Liver (tissue), 8 donors: ENCODE measurements at regions not wholly inside any gene's neighbourhood (a gene's known extent, or its start where the extent isn't known, plus 50 kb on each side); places are given as distances from the start of the nearest gene placed in this dataset.
"Not testable (repeated sequence)": the region's sequence is repeated elsewhere in the genome, so short reads cannot be mapped to it uniquely, and the experiment has no call there.

Experiments used
- DNase-seq: peaks from one replicate; pipeline ENCODE4 v3.0.0-alpha.2; 2017; ENCODE audit warnings: low spot score
- H3K27ac ChIP-seq, 2 donors: one replicate each; pipeline ENCODE4 v1.7.0; 2013; ENCODE audit warnings: inconsistent platforms in 2 of 2, low read length in 2 of 2, control low read depth in 1 of 2, low read depth in 1 of 2, mild to moderate bottlenecking in 1 of 2
- H3K27me3 ChIP-seq, 4 donors: one replicate each; pipeline versions ENCODE4 v1.6.1 to v1.7.0; 2013; ENCODE audit warnings: low read length in 3 of 4, inconsistent platforms in 1 of 4, mild to moderate bottlenecking in 1 of 4, moderate library complexity in 1 of 4; ENCODE audit not compliant: control insufficient read depth in 4 of 4, insufficient read depth in 4 of 4
- H3K36me3 ChIP-seq, 4 donors: one replicate each; pipeline versions ENCODE4 v1.6.1 to v1.7.0; 2013; ENCODE audit warnings: low read length in 3 of 4, mild to moderate bottlenecking in 3 of 4, low read depth in 1 of 4, moderate library complexity in 1 of 4; ENCODE audit not compliant: control insufficient read depth in 4 of 4, insufficient read depth in 3 of 4
- H3K4me1 ChIP-seq, 4 donors: one replicate each; pipeline versions ENCODE4 v1.6.1 to v1.7.0; 2013; ENCODE audit warnings: low read length in 3 of 4, mild to moderate bottlenecking in 3 of 4, moderate library complexity in 1 of 4; ENCODE audit not compliant: control insufficient read depth in 4 of 4, insufficient read depth in 4 of 4
- H3K4me3 ChIP-seq, 3 donors: one replicate each; pipeline versions ENCODE4 v1.6.1 to v1.7.0; 2013; ENCODE audit warnings: low read length in 3 of 3, control low read depth in 1 of 3, low read depth in 1 of 3, mild to moderate bottlenecking in 1 of 3
- H3K9ac ChIP-seq, 2 donors: one replicate each; pipeline ENCODE4 v1.7.0; 2013; ENCODE audit warnings: low read length in 2 of 2, mild to moderate bottlenecking in 2 of 2, moderate library complexity in 2 of 2, control low read depth in 1 of 2, low read depth in 1 of 2
- H3K9me3 ChIP-seq, 4 donors: one replicate each; pipeline versions ENCODE4 v1.6.1 to v1.7.0; 2013; ENCODE audit warnings: low read length in 3 of 4; ENCODE audit not compliant: control insufficient read depth in 4 of 4
- CTCF ChIP-seq: fragments of 150-350 bp; IDR thresholded peaks from 2 replicates; pipeline ENCODE4 v1.5.1; 2017; ENCODE audit warnings: improper control_type of control experiment, low read depth, low read length; ENCODE audit not compliant: missing input control
- EGR1 ChIP-seq, 2 donors: IDR thresholded peaks; 2 replicates each; pipeline ENCODE4 v1.6.1; 2016 to 2018; ENCODE audit warnings: antibody characterized with exemption in 2 of 2, low read depth in 2 of 2
- FOXA2 ChIP-seq: IDR thresholded peaks from 2 replicates; pipeline ENCODE4 v1.6.1; 2016; ENCODE audit warnings: antibody characterized with exemption
- GABPA ChIP-seq, 2 donors: IDR thresholded peaks in 1 of 2; conservative IDR thresholded peaks in 1 of 2; 2 replicates each; pipeline ENCODE4 v1.6.1; 2016; ENCODE audit warnings: antibody characterized with exemption in 2 of 2, mild to moderate bottlenecking in 1 of 2, moderate library complexity in 1 of 2
- HNF4A ChIP-seq, 2 donors: conservative IDR thresholded peaks; 2 replicates each; pipeline ENCODE4 v1.6.1; 2016; ENCODE audit warnings: antibody characterized with exemption in 2 of 2, mild to moderate bottlenecking in 2 of 2
- HNF4G ChIP-seq: IDR thresholded peaks from 2 replicates; pipeline ENCODE4 v1.6.1; 2016; ENCODE audit warnings: antibody characterized with exemption
- JUND ChIP-seq, 2 donors: IDR thresholded peaks; 2 replicates each; pipeline ENCODE4 v1.6.1; 2016; ENCODE audit warnings: antibody characterized with exemption in 2 of 2
- MAX ChIP-seq: IDR thresholded peaks from 2 replicates; pipeline ENCODE4 v1.6.1; 2016; ENCODE audit warnings: antibody characterized with exemption
- NR2F2 ChIP-seq: IDR thresholded peaks from 2 replicates; pipeline ENCODE4 v1.6.1; 2016; ENCODE audit warnings: antibody characterized with exemption
- RAD21 ChIP-seq, 2 donors: IDR thresholded peaks; 2 replicates each; pipeline ENCODE4 v1.6.1; 2016; ENCODE audit warnings: antibody characterized with exemption in 2 of 2, mild to moderate bottlenecking in 2 of 2
- REST ChIP-seq: IDR thresholded peaks from 2 replicates; pipeline ENCODE4 v1.6.1; 2016; ENCODE audit warnings: antibody characterized with exemption, mild to moderate bottlenecking
- RXRA ChIP-seq, 2 donors: IDR thresholded peaks; 2 replicates each; pipeline ENCODE4 v1.6.1; 2017 to 2018; ENCODE audit warnings: antibody characterized with exemption in 2 of 2, mild to moderate bottlenecking in 1 of 2
- SP1 ChIP-seq: IDR thresholded peaks from 2 replicates; pipeline ENCODE4 v1.6.1; 2018; ENCODE audit warnings: antibody characterized with exemption, mild to moderate bottlenecking
- TAF1 ChIP-seq: conservative IDR thresholded peaks from 2 replicates; pipeline ENCODE4 v1.6.1; 2016; ENCODE audit warnings: antibody characterized with exemption, mild to moderate bottlenecking
- YY1 ChIP-seq: IDR thresholded peaks from 2 replicates; pipeline ENCODE4 v1.6.1; 2016; ENCODE audit warnings: antibody characterized with exemption, mild to moderate bottlenecking
- ZBTB33 ChIP-seq: IDR thresholded peaks from 2 replicates; pipeline ENCODE4 v1.6.1; 2016; ENCODE audit warnings: antibody characterized with exemption
- WGBS: extraction: QIAGEN DNeasy Blood & Tissue Kit; methylation state at CpG from one replicate; pipeline ENCODE4 v1.1.7; 2013; 5-methylcytosine and 5-hydroxymethylcytosine counted together
- TF ChIP-seq, protein P1 (sequence below): IDR thresholded peaks from 2 replicates; pipeline ENCODE4 v1.6.1; 2016; ENCODE audit warnings: antibody characterized with exemption
- donor health status: healthy.
- donor health status: healthy.
- donor health status: healthy.
- donor health status: healthy.
- donor health status: healthy.

GRCh38 chr21:18114810-18115209 is 129.8 kb upstream of the CHODL start:
- Histone ChIP-seq H3K4me1 (no peaks in the 10 kb centered on the region), H3K9ac (no peak overlapping the region), H3K9me3 (no peaks in the 10 kb centered on the region), H3K27me3 (no peaks in the 10 kb centered on the region), H3K36me3 (no peaks in the 10 kb centered on the region), H3K27ac (no peak overlapping the region), H3K4me3 (no peak overlapping the region)
- DNase-seq, result no peak
- no peak for TF ChIP-seq MAX
- TF ChIP-seq TAF1, result no peak
- TF ChIP-seq SP1, result no peak
- TF ChIP-seq RAD21 (IDR thresholded peaks at IDR 0.05), result no peak
- no peak for TF ChIP-seq REST
- TF ChIP-seq FOXA2, result no peak
- no peak for TF ChIP-seq HNF4G
- no peak for TF ChIP-seq RXRA (IDR thresholded peaks at IDR 0.05)
- TF ChIP-seq NR2F2, result no peak
- TF ChIP-seq HNF4A (conservative IDR thresholded peaks at IDR 0.05), result no peak
- no peak for TF ChIP-seq YY1
- 78% methylated on average over 1 of the region's 1 CpG for WGBS

- Histone ChIP-seq H3K4me3 (no peak overlapping the region), H3K36me3 (no peaks in the 10 kb centered on the region), H3K27ac (no peak overlapping the region), H3K9ac (no peak overlapping the region), H3K4me1 (no peaks in the 10 kb centered on the region), H3K9me3 (no peaks in the 10 kb centered on the region), H3K27me3 (no peaks in the 10 kb centered on the region)
- no peak for TF ChIP-seq ZBTB33
- no peak for TF ChIP-seq CTCF
- TF ChIP-seq SP1, result no peak
- no peak for TF ChIP-seq NR2F2
- TF ChIP-seq JUND (IDR thresholded peaks at IDR 0.05), result no peak
- no peak for TF ChIP-seq GABPA (IDR thresholded peaks at IDR 0.05 in 1 of 2, conservative IDR thresholded peaks at IDR 0.05 in 1 of 2)
- no peak for TF ChIP-seq EGR1 (IDR thresholded peaks at IDR 0.05; ENCODE audit: low read depth in 2 of 2)
- no peak for TF ChIP-seq REST
- no peak for TF ChIP-seq HNF4A (conservative IDR thresholded peaks at IDR 0.05)
- TF ChIP-seq RXRA (IDR thresholded peaks at IDR 0.05), result no peak
- no peak for TF ChIP-seq YY1
- TF ChIP-seq, protein P1, sequence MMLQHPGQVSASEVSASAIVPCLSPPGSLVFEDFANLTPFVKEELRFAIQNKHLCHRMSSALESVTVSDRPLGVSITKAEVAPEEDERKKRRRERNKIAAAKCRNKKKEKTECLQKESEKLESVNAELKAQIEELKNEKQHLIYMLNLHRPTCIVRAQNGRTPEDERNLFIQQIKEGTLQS, result no peak
- no peak for TF ChIP-seq MAX
- no peak for DNase-seq
Observed at GRCh38 chr21:18104802-18105201, 139.8 kb upstream of the CHODL start.

DNA sequence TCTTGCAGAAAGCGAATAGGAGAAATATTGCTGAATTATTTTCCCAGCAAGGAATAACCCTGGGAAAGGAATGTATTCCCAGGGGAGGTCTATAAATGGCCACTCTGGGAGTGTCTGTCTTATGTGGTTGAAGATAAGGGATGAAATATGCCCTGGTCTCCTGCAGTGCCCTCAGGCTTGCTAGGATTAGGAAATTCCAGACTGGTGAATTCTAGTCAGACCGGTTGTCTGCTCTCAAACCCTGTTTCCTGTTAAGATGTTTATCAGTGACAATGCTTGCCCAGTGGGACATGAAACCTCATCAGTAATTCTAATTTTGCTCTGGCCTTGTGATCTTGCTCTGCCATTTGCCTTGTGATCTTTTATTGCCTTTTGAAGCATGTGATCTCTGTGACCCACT is 148.2 kb upstream of the CHODL start:
- not testable (repeated sequence) for H3K36me3 ChIP-seq, H3K4me3 ChIP-seq, H3K4me1 ChIP-seq, H3K27ac ChIP-seq, DNase-seq, H3K9me3 ChIP-seq, H3K27me3 ChIP-seq, H3K9ac ChIP-seq
- WGBS, result 74% methylated on average over 2 of the region's 2 CpGs
